ENCODE measurements at regions not wholly inside any gene's neighbourhood (a gene's known extent, or its start where the extent isn't known, plus 50 kb on each side); places are given as distances from the start of the nearest gene placed in this dataset.
A peak's percentile ranks its signal among the peaks of the same experiment; 100 is the strongest.
"Not testable (repeated sequence)": the region's sequence is repeated elsewhere in the genome, so short reads cannot be mapped to it uniquely, and the experiment has no call there.

DNA sequence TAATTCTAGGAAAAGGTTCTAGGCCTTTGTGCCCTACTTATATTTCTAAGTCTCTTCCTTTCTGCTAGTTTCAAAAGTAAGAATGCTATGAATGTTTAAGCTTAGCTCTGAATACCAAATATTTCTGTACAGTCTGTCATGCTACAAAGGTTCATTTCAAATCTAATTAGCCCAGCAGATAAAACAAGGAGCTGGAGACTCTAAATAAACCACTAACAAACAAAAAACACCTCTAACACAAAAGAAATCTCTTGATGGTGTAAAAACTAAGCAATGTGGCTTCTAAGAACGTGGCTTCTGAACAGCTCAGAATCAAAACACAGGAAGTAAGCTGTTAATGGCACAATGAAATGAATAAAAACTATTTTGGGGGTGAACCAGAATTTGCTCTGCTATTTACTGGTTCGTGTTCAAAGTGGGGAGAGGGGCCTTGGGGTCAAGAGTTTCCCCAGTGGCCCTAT lies 198.3 kb downstream of the BCAS1 start:
- no peak for DNase-seq

DNA sequence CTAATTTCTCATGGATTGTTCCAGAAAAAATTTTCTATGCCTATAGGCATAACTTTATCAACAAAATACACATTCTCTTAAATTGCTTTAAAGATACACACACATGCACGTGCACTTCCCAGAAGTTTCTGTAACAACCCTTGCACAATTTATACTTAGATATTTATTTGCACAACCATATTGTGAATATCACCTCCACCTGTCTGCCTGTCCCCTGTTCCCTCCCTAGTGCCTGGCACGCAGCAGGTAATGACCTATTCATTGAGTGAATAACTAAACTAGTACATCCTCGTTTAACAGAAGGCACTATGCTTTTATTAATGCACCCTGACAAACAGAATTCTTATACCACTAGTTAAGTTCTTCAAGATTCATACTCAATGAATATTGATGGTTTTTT lies 198.9 kb downstream of the BCAS1 start:
- no peak for DNase-seq

DNA sequence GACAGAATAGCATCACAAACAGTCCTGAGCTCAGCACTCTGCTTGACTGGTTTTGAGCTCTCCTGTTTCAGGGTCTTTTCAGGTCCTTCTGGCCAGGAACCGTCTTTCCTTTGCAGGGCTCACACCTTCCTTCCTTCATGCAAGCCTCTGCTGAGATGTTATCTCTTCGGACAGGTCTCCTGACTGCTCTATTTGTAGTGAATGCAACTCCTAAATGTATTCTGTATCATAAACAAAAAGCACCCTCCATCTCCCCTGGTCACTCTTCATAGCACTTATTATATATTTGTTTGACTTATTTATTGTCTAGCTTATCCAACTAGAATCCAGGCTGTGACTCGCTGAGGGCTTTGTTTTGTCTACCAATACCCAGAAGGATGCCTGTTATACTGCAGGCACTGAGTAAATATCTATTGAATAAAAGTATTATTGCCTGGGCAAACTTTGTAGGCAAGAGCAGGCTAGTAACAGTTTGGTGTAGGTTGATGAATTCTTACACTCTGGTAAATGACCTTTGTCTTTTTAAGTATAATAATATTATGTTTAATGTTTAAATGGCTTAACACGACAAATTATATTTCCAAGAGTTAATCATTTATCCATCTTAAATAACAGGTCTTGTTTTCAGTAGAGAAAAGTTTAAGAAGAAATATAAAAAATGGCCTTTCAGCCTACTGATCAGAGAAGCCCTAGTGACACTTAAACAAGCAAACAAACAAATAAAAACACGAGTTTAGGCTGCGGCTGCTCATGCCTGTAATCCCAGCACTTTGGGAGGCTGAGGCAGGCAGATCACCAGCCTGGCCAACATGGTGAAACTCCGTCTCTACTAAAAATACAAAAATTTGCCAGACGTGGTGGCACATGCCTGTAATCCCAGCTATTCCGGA lies 199.7 kb downstream of the BCAS1 start:
- DNase-seq = no peak

GRCh38 chr20:53869466-53870258 lies 200.7 kb downstream of the BCAS1 start:
- peak; percentile 19 for DNase-seq

DNA sequence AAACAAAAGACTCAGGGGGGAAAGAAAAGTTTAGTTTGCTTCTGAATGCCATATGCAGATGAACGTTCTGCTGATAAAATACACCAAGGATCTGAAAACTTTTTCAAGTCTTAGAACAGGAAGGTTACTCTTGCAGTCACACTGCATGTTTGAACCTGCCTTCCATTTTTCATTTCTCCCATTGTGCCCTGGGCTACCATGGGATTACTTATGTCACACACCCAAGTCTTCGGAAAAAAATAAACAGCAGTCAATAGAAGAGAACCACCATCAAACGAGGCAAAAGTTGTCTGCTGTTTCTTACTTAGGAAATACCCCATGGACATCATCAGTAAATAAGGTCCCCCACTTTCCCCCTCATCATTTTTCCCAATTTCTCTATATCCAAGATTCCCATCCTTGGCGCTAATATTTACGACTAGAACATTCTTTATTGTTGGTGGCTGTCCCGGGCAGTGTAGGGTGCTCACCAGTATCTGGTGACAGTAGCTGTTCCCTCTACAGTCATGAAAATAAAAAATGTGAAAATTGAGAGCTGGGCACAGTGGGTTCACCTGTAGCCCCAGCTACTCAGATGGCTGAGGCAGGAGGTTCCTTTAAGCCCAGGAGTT lies 202.5 kb downstream of the BCAS1 start:
- DNase-seq = no peak

DNA sequence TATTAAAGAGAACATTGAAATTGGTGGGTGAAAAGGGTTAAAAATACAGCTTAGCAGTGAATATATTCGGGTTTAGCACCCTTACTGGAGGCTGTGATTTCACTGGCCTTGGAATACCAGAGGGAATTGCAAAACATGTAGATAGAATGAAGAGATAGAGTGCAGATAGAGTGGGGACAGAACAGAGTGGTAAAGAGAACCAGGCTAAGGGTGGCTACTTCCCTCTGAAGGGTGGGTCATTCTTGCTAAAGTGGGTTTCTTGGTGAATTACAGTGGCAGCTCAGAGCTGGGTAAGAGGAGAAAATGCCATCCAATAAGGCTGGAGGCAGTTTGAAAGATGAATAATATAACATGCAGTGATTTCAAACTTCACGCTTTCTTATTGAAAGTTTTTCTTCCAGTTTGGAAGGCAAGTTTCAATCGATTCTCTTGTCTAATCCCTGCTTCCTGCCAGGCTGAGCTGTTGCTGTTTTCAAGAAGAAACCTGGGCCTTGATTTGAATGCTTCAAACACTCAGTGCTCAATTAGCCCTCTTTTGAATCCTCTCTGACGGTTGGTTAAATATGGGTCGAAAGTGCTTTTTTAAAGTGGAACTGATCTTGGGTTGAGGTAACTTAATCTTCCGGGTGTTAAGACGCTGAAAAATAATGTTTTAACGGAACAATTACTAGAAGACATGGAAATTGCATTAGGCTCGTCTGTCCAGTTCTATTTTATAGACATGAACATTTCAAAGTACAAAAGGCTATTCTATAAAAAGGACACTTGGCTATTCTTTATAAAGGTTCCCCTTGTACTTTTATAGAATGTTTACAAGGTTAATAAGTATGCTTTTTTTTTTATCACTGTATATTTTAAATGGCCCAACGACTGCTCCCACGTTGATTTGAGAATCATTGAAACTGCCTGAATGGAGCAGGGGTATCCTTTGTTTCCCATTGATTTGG lies 203.3 kb downstream of the BCAS1 start:
- no peak for DNase-seq

- DNase-seq = no peak
Measured at GRCh38 chr20:53865901-53866793, 204.2 kb downstream of the BCAS1 start.

DNA sequence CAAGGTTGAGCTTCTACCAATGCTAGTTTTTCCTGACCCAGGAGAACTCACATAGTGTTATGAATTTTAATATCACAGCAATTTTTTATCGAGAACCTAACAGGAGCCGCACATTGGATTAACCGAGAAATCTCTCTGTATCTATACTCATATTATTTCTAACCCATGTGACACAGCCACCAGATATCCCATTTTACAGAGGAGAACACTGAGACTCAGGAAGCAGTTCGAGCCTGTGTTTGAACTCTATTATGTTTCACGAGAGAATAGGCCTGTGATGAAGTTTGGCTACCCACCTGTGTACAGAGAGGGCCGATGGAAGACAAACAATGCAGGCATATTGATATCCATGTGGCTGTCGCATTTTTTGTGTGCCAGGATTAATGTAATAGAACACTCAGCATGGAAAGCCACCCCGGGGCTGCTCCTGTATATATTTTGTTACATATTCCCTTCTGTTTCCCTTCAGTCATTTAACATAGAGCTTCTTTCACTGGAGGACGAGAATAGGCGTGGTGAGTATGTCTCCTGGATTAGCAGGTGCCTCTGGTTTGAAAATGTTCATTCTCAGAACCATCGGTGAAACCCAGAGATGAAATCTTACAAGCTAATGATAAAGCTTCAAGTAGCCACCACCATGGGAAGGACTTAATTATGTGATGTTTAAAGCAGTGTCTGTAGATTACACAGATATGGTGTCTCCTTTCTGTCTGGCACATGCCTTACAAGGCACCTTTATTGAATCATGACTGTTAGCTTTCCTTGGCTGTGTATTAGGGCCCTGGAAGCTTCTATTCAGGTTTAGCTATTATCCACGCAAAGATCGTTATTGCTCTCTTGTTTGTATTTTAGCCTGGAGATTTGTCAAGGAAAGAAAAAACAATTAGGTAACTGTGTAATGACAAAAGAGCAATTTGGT lies 205.4 kb downstream of the BCAS1 start:
- not testable (repeated sequence) for DNase-seq

- not testable (repeated sequence) for DNase-seq
Measured at GRCh38 chr20:53863923-53864641, 206.3 kb downstream of the BCAS1 start.

DNA sequence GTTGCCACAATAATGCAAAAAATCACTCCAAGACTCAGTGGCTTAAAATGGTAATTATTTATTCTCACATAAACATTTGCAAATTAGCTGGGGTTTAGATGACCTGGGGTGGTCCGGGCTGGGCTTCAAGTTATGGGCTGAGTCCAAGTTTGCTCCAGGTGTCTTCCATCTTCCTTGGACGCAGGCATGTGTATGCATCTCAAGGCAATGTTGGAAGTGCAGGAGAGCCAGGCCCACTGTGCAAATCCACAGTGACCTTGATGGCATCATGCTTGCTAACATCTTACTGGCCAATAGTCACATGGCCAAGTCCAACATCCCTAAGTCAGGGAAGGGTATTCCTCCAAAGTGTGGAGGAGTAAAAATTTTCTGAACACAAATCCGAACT lies 206.9 kb downstream of the BCAS1 start:
- DNase-seq = not testable (repeated sequence)

- DNase-seq = not testable (repeated sequence)
Measured at GRCh38 chr20:53863039-53863438, 207.4 kb downstream of the BCAS1 start.

DNA sequence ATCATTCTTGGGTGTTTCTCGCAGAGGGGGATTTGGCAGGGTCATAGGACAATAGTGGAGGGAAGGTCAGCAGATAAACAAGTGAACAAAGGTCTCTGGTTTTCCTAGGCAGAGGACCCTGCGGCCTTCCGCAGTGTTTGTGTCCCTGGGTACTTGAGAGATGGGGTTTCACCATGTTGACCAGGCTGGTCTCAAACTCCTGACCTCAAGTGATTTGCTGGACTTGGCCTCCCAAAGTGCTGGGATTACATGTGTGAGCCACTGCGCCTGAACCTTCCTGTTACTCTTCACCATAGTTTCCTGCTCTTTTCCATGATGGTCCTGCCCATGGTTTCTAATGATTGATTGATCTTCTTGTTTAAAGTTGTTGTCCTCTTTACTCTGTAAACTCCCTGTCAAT lies 207.9 kb downstream of the BCAS1 start:
- not testable (repeated sequence) for DNase-seq

GRCh38 chr20:53862136-53862397 lies 208.3 kb downstream of the BCAS1 start:
- DNase-seq = not testable (repeated sequence)

DNA sequence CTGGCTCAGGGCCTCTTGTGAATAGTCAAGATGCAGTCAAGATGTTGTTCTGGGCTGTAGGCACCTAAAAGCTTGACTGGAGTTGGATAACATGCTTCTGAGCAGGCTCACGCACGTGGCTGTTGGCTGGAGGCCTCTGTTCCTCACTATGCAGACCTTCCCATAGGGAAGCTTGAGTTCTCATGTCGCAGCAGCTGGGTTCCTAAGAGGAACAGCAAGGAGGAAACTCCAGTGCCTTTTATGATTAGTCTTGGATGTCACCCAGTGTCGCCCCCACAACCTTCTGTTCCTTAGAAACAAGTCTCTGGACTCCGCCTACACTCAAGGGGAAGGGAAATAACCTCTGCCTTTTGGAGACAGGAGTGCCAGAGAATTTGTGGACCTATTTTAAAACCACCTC lies 210.7 kb downstream of the BCAS1 start:
- DNase-seq = no peak

DNA sequence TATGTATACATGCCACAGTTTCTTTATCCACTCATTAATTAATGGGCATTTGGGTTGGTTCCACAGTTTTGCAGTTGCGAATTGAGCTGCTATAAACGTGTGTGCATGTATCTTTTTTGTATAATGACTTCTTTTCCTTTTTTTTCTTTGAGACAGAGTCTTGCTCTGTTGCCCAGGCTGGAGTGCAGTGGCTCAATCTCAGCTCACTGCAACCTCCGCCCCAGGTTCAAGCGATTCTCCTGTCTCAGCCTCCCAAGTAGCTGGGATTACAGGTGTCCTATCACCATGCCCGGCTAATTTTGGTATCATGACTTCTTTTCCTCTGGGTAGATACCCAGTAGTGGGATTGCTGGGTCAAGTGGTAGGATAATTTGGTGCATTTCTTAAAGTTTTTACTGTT lies 211.4 kb downstream of the BCAS1 start:
- DNase-seq = not testable (repeated sequence)

DNA sequence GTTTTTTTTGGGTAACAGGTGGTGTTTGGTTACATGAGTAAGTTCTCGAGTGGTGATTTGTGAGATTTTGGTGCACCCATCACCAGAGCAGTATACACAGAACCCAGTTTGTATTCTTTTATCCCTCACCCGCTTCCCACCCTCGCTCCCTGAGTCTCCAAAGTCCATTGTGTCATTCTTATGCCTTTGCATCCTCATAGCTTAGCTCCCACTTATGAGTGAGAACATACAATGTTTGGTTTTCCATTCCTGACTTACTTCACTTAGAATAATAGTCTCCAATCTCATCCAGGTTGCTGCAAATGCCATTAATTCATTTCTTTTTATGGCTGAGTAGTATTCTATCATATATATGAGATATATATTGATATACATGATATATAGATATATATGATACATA lies 211.9 kb downstream of the BCAS1 start:
- not testable (repeated sequence) for DNase-seq

DNA sequence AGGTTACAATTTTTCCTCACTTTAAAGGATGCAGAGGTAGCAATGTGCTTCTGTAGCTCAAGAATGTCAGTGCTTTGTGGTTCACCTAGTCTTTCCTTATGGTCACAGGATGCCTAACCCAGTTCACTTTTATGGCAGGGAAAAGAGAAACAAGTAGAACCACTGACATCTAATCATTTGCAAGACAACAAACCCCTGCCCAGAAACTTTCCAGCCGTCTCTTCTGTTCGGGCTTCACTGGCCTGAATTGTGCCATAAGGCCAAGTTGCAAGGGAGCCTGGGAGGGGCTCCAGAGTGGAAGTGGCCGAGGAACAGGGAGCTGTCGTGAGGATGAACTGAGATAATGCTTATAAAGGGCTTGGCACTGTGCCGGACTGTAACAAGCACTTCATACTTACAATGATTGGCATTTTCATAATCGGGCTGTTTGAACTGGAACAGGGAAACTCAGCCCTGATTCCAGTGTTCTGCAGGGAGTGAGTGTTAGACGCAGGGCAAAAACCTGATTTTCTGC lies 212.6 kb downstream of the BCAS1 start:
- no peak for DNase-seq

- no peak for DNase-seq
Measured at GRCh38 chr20:53856300-53857295, 213.8 kb downstream of the BCAS1 start.

Data from NCI-H1092 (cell line).